HCT116 (cell line): ENCODE measurements at regions not wholly inside any gene's neighbourhood (a gene's known extent, or its start where the extent isn't known, plus 50 kb on each side); places are given as distances from the start of the nearest gene placed in this dataset.

Experiments
- ATAC-seq: fragments of 200-7000 bp; cut with Tn5 transposase; 2 replicates; pipeline ENCODE4 v1.9.1; 2020; ENCODE audit warnings: mild to moderate bottlenecking, moderate library complexity
- BruUV-seq: library from RNA; stranded (reverse); fragments of 400-500 nt; replicated peaks from 2 replicates; lab custom pipeline; 2021; lab: Mats Ljungman, UMichigan
- CTCF ChIA-PET: fragments of 300-600 bp; sonication (Branson Sonifier 250); formaldehyde crosslinking; loops from one replicate; lab custom pipeline; 2021; ENCODE audit warnings: antibody characterized with exemption; lab: Charles Lee
- POLR2A ChIA-PET: fragments of 300-600, 350-600 bp; sonication (Branson Sonifier 250); formaldehyde crosslinking; loops from one replicate; lab custom pipeline; 2021; ENCODE audit warnings: antibody characterized with exemption; lab: Charles Lee
- RAD21 ChIA-PET, 2 experiments: fragments of 300-600 bp; sonication (Branson Sonifier 250); formaldehyde crosslinking; loops; one replicate each; lab custom pipeline; 2023; ENCODE audit warnings: low total read pairs in 2 of 2; ENCODE audit not compliant: uncharacterized antibody in 2 of 2, unreplicated experiment in 2 of 2, low non-redundant PET in 1 of 2; lab: Charles Lee
- DNase-seq: peaks from one replicate; pipeline ENCODE4 v3.0.0-alpha.2; 2010; ENCODE audit warnings: low read depth, low spot score
- H2AFZ ChIP-seq: fragments of 200-600 bp; shearing (Covaris generic), sonication (generic); 2 replicates; pipeline ENCODE4 v1.6.1; 2017; ENCODE audit warnings: low read depth, mixed run types, mixed read lengths, antibody characterized with exemption, low read length; ENCODE audit not compliant: poor library complexity, severe bottlenecking
- H3K27ac ChIP-seq: 2 replicates; pipeline ENCODE4 v1.5.1; 2012; ENCODE audit warnings: low read depth, low read length
- H3K27me3 ChIP-seq: fragments of 200-600 bp; sonication (generic); 2 replicates; pipeline ENCODE4 v1.6.1; 2016; ENCODE audit warnings: mixed run types, low read length, mixed read lengths; ENCODE audit not compliant: insufficient read depth
- H3K36me3 ChIP-seq, 2 experiments: fragments of 200-500 bp in 1 of 2; fragments of 200-600 bp in 1 of 2; sonication (Bioruptor generic) in 1 of 2; sonication (generic) in 1 of 2; 2 replicates each; pipeline versions ENCODE4 v1.5.1 to v1.6.1; 2014 to 2016; ENCODE audit warnings: low read length in 2 of 2, inconsistent platforms in 1 of 2, mixed read lengths in 1 of 2, mixed run types in 1 of 2; ENCODE audit not compliant: insufficient read depth in 2 of 2, control insufficient read depth in 1 of 2
- H3K4me1 ChIP-seq, 2 experiments: fragments of 200-600 bp in 1 of 2; sonication (generic) in 1 of 2; 2 replicates each; pipeline versions ENCODE4 v1.5.1 to v1.6.1; 2012 to 2017; ENCODE audit warnings: low read length in 2 of 2, inconsistent platforms in 1 of 2, mild to moderate bottlenecking in 1 of 2, mixed read lengths in 1 of 2, mixed run types in 1 of 2, moderate library complexity in 1 of 2; ENCODE audit not compliant: insufficient read depth in 2 of 2, control insufficient read depth in 1 of 2
- H3K4me2 ChIP-seq: fragments of 200-600 bp; sonication (generic); 2 replicates; pipeline ENCODE4 v1.6.1; 2017; ENCODE audit warnings: mixed run types, low read length, mixed read lengths
- H3K4me3 ChIP-seq, 2 experiments: fragments of 200-600 bp in 1 of 2; sonication (generic) in 1 of 2; replicated peaks in 1 of 2; 2 replicates each; pipeline ENCODE4 v1.5.1; 2011 to 2016; ENCODE audit warnings: low read length in 2 of 2, control low read depth in 1 of 2, low read depth in 1 of 2, mild to moderate bottlenecking in 1 of 2, mixed read lengths in 1 of 2, mixed run types in 1 of 2
- H3K79me2 ChIP-seq: fragments of 200-600 bp; sonication (generic); 2 replicates; pipeline ENCODE4 v1.6.1; 2017; ENCODE audit warnings: mild to moderate bottlenecking, mixed run types, low read length, moderate library complexity, mixed read lengths; ENCODE audit not compliant: insufficient read depth
- H3K9ac ChIP-seq: fragments of 200-600 bp; sonication (generic); 2 replicates; pipeline ENCODE4 v1.6.1; 2016; ENCODE audit warnings: low read length, mixed read lengths
- H3K9me2 ChIP-seq: fragments of 200-600 bp; sonication (generic), shearing (Covaris generic); 2 replicates; pipeline ENCODE4 v1.6.1; 2017; ENCODE audit warnings: mixed run types, mild to moderate bottlenecking, moderate library complexity; ENCODE audit not compliant: insufficient read depth
- H3K9me3 ChIP-seq, 2 experiments: fragments of 200-500 bp in 1 of 2; fragments of 200-600 bp in 1 of 2; sonication (Bioruptor generic) in 1 of 2; sonication (generic) in 1 of 2; 2 replicates each; pipeline ENCODE4 v1.6.1; 2014 to 2017; ENCODE audit warnings: low read length in 2 of 2, mixed read lengths in 2 of 2, inconsistent platforms in 1 of 2, low read depth in 1 of 2, mild to moderate bottlenecking in 1 of 2, mixed run types in 1 of 2, moderate library complexity in 1 of 2; ENCODE audit not compliant: control insufficient read depth in 1 of 2, insufficient read depth in 1 of 2
- H4K20me1 ChIP-seq: fragments of 200-600 bp; sonication (generic), shearing (Covaris generic); 2 replicates; pipeline ENCODE4 v1.6.1; 2017; ENCODE audit warnings: mixed run types, mild to moderate bottlenecking, moderate library complexity; ENCODE audit not compliant: insufficient read depth
- EGR1 ChIP-seq: IDR thresholded peaks from 2 replicates; pipeline ENCODE4 v1.6.1; 2012; ENCODE audit warnings: low read depth
- EZH2 ChIP-seq: fragments of 200-600 bp; sonication (generic); IDR thresholded peaks from 2 replicates; pipeline ENCODE4 v1.6.1; 2017; ENCODE audit warnings: antibody characterized with exemption, mixed run types
- EZH2phosphoT487 ChIP-seq: fragments of 200-600 bp; IDR thresholded peaks from 2 replicates; pipeline ENCODE4 v1.6.1; 2018; ENCODE audit warnings: antibody characterized with exemption, borderline replicate concordance
- FOSL1 ChIP-seq: IDR thresholded peaks from 2 replicates; pipeline ENCODE4 v1.6.1; 2012; ENCODE audit warnings: low read depth
- JUND ChIP-seq: IDR thresholded peaks from 2 replicates; pipeline ENCODE4 v1.6.1; 2012
- POLR2A ChIP-seq: IDR thresholded peaks from 2 replicates; pipeline ENCODE4 v1.7.0; 2011; ENCODE audit warnings: borderline replicate concordance; ENCODE audit not compliant: insufficient read depth, insufficient read length; ENCODE audit errors: extremely low read depth
- POLR2AphosphoS5 ChIP-seq: IDR thresholded peaks from 2 replicates; pipeline ENCODE4 v1.6.1; 2011; ENCODE audit warnings: mild to moderate bottlenecking, low read depth, low read length, moderate library complexity
- RAD21 ChIP-seq: IDR thresholded peaks from 2 replicates; pipeline ENCODE4 v1.6.1; 2012; ENCODE audit warnings: low read depth, mild to moderate bottlenecking
- SIN3A ChIP-seq: IDR thresholded peaks from 2 replicates; pipeline ENCODE4 v1.6.1; 2012; ENCODE audit warnings: low read depth
- SP1 ChIP-seq: IDR thresholded peaks from 2 replicates; pipeline ENCODE4 v1.6.1; 2012; ENCODE audit warnings: low read depth
- SRF ChIP-seq: IDR thresholded peaks from 2 replicates; pipeline ENCODE4 v1.6.1; 2012; ENCODE audit warnings: low read depth
- TCF7L2 ChIP-seq: IDR thresholded peaks from 2 replicates; pipeline ENCODE4 v1.7.0; 2011; ENCODE audit warnings: borderline replicate concordance, inconsistent platforms; ENCODE audit not compliant: insufficient read depth, insufficient read length; ENCODE audit errors: extremely low read depth
- YY1 ChIP-seq: IDR thresholded peaks from 2 replicates; pipeline ENCODE4 v1.6.1; 2011; ENCODE audit warnings: low read length, low read depth, moderate library complexity, mild to moderate bottlenecking; ENCODE audit not compliant: insufficient replicate concordance; ENCODE audit errors: extremely low read depth
- ZBTB33 ChIP-seq: IDR thresholded peaks from 2 replicates; pipeline ENCODE4 v1.6.1; 2011; ENCODE audit warnings: mild to moderate bottlenecking, low read length, moderate library complexity; ENCODE audit not compliant: insufficient replicate concordance; ENCODE audit errors: extremely low read depth
- ZFX ChIP-seq: fragments of 450-650 bp; IDR thresholded peaks from 2 replicates; pipeline ENCODE4 v1.6.1; 2017
- intact Hi-C: fragments of 100-400 bp; cut with micrococcal nuclease; formaldehyde crosslinking; loops from 2 replicates; pipeline ENCODE4 v1.10.0; 2022

- Histone ChIP-seq H2AFZ (no peak overlapping the region), H3K4me1 (no peaks in the 10 kb centered on the region), H3K27ac (no peak overlapping the region), H3K9me2 (no peaks in the 10 kb centered on the region), H3K36me3 (no peaks in the 10 kb centered on the region), H3K4me3 (no peak overlapping the region), H3K27me3 (peaks cover 52% of the 10 kb centered on the region), H3K9ac (no peak overlapping the region), H3K4me2 (no peak overlapping the region), H3K79me2 (no peaks in the 10 kb centered on the region), H4K20me1 (no peaks in the 10 kb centered on the region), H3K9me3 (no peaks in the 10 kb centered on the region)
- ChIA-PET CTCF (no interaction called here), RAD21 (no interaction called here), POLR2A (no interaction called here)
- ATAC-seq = no peak
- intact Hi-C loops = no loop called here
- no peak for TF ChIP-seq SRF
- TF ChIP-seq JUND = no peak
- TF ChIP-seq RAD21 = no peak
- TF ChIP-seq TCF7L2 = no peak
- no peak for TF ChIP-seq POLR2AphosphoS5
- DNase-seq = no peak
- BruUV-seq = no TSS peak
These were observed 238.8 kb downstream of the QDPR start for GRCh38 chr4:17273047-17273446.

GRCh38 chr4:17272154-17272553, 239.7 kb downstream of the QDPR start:
- H3K27me3 ChIP-seq = peaks cover 59% of the 10 kb centered on the region
- no peak overlapping the region for H3K4me2 ChIP-seq
- no peaks in the 10 kb centered on the region for H3K79me2 ChIP-seq
- no peak for DNase-seq
- no peaks in the 10 kb centered on the region for H3K36me3 ChIP-seq
- H3K9me3 ChIP-seq = no peaks in the 10 kb centered on the region
- H3K27ac ChIP-seq = no peak overlapping the region
- intact Hi-C loops = no loop called here
- H3K9ac ChIP-seq = no peak overlapping the region
- no TSS peak for BruUV-seq
- RAD21 ChIA-PET = no interaction called here
- CTCF ChIA-PET = no interaction called here
- H3K9me2 ChIP-seq = no peaks in the 10 kb centered on the region
- H3K4me1 ChIP-seq = no peaks in the 10 kb centered on the region
- no peak for ATAC-seq
- TF ChIP-seq ZBTB33 = no peak
- TF ChIP-seq SIN3A = no peak
- TF ChIP-seq EZH2 = no peak
- no peak for TF ChIP-seq POLR2A
- TF ChIP-seq SP1 = no peak
- TF ChIP-seq SRF = no peak
- no peak for TF ChIP-seq JUND
- TF ChIP-seq FOSL1 = no peak
- TF ChIP-seq TCF7L2 = no peak
- TF ChIP-seq ZFX = no peak
- TF ChIP-seq YY1 = no peak
- no peak for TF ChIP-seq EGR1
- no peak for TF ChIP-seq EZH2phosphoT487
- POLR2A ChIA-PET = no interaction called here
- no peak overlapping the region for H2AFZ ChIP-seq
- H4K20me1 ChIP-seq = no peaks in the 10 kb centered on the region
- H3K4me3 ChIP-seq = no peak overlapping the region
